Left ventricle myocardium inferior (tissue), 1 donor: ENCODE measurements at regions not wholly inside any gene's neighbourhood (a gene's known extent, or its start where the extent isn't known, plus 50 kb on each side); places are given as distances from the start of the nearest gene placed in this dataset.

ENCODE experiments used
- DNase-seq: peaks from one replicate; pipeline ENCODE4 v3.0.0-alpha.2; 2020
- H3K27ac ChIP-seq: fragments of 200-600 bp; replicated peaks from 2 replicates; pipeline ENCODE4 v1.8.0; 2021
- H3K27me3 ChIP-seq: fragments of 200-600 bp; 2 replicates; pipeline ENCODE4 v1.8.0; 2021; ENCODE audit warnings: low read depth
- H3K36me3 ChIP-seq: fragments of 200-600 bp; 2 replicates; pipeline ENCODE4 v1.8.0; 2021
- H3K4me1 ChIP-seq: fragments of 200-600 bp; 2 replicates; pipeline ENCODE4 v1.8.0; 2021
- H3K4me3 ChIP-seq: fragments of 200-600 bp; 2 replicates; pipeline ENCODE4 v1.8.0; 2021; ENCODE audit warnings: mild to moderate bottlenecking, moderate library complexity
- H3K9me3 ChIP-seq: fragments of 200-600 bp; replicated peaks from 2 replicates; pipeline ENCODE4 v1.8.0; 2021
- intact Hi-C: fragments of 100-400 bp; cut with micrococcal nuclease; formaldehyde crosslinking; loops from one replicate; pipeline ENCODE4 v1.11.0; 2022
- TF ChIP-seq, protein P1 (sequence below): fragments of 200-600 bp; IDR thresholded peaks from 2 replicates; pipeline ENCODE4 v1.8.0; 2021; ENCODE audit warnings: antibody characterized with exemption, mild to moderate bottlenecking, borderline replicate concordance
- donor health status: DM: no; HTN: yes; CAD: no; lungs with severe emphysema.

DNA sequence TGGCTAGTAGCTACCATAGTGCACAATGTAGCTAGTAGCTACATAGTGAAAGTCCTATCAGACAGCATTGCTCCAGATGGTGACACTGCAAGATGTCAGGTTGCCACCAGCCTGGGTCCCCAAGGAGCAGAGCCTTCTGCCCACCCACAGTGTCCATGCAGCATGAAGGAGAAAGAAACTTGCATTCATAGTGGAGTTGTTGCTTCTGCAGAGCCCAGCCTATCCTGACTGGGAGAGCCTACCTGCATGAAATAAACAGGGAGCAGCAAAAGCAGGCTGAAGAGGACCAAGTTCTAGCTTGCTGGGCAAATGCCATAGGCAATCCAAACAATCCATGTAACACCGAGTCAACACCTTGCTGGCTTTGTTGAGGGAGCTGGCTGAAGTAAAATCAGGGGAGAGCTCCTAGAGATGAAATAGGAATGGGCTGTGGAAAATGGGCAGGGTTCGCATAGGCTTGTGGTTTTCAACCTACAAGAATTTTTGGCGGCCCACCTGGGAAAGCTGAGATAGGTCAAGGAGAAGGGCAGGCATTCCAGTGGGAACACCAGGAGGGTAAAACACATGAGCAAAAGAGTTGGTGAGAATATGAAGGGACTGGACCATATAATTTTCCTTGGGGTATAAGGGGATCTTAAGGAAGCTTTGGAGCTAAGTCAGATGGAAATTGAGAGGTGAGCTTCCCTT, 195.8 kb downstream of the CYP26B1 start:
- Histone ChIP-seq H3K36me3 (no peaks in the 10 kb centered on the region), H3K9me3 (peaks cover 9% of the 10 kb centered on the region), H3K27ac (peak overlapping the region; percentile 63), H3K4me3 (no peak overlapping the region), H3K4me1 (peaks cover 33% of the 10 kb centered on the region), H3K27me3 (no peaks in the 10 kb centered on the region)
- TF ChIP-seq, protein P1, sequence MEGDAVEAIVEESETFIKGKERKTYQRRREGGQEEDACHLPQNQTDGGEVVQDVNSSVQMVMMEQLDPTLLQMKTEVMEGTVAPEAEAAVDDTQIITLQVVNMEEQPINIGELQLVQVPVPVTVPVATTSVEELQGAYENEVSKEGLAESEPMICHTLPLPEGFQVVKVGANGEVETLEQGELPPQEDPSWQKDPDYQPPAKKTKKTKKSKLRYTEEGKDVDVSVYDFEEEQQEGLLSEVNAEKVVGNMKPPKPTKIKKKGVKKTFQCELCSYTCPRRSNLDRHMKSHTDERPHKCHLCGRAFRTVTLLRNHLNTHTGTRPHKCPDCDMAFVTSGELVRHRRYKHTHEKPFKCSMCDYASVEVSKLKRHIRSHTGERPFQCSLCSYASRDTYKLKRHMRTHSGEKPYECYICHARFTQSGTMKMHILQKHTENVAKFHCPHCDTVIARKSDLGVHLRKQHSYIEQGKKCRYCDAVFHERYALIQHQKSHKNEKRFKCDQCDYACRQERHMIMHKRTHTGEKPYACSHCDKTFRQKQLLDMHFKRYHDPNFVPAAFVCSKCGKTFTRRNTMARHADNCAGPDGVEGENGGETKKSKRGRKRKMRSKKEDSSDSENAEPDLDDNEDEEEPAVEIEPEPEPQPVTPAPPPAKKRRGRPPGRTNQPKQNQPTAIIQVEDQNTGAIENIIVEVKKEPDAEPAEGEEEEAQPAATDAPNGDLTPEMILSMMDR, result no peak
- intact Hi-C loops, result no loop called here
- DNase-seq, result no peak

DNA sequence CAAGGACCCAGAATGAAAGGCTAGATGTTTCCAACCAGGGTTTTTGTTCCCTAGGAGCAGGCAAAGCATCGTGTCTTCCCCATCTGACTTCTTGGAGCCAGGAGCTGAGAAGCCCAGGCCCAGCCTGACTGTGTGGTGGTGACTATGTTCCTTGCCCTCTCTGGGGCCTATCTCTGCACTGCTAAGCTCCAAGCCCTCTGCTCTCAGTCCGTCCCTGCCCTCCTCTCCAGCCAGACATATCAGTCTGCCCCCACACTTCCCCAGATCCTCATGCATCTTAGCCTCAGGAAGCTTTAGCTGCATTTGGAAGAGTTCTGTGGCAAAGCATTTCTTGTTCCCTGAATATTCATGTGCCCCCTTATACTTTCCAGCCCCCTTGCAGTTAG, 196.6 kb downstream of the CYP26B1 start:
- H3K27me3 ChIP-seq, result no peaks in the 10 kb centered on the region
- intact Hi-C loops, result no loop called here
- peaks cover 3% of the 10 kb centered on the region for H3K9me3 ChIP-seq
- DNase-seq, result no peak
- no peaks in the 10 kb centered on the region for H3K36me3 ChIP-seq
- H3K4me3 ChIP-seq, result no peak overlapping the region
- peak overlapping the region; percentile 63 for H3K27ac ChIP-seq
- H3K4me1 ChIP-seq, result peaks cover 33% of the 10 kb centered on the region
- TF ChIP-seq, protein P1, result no peak

DNA sequence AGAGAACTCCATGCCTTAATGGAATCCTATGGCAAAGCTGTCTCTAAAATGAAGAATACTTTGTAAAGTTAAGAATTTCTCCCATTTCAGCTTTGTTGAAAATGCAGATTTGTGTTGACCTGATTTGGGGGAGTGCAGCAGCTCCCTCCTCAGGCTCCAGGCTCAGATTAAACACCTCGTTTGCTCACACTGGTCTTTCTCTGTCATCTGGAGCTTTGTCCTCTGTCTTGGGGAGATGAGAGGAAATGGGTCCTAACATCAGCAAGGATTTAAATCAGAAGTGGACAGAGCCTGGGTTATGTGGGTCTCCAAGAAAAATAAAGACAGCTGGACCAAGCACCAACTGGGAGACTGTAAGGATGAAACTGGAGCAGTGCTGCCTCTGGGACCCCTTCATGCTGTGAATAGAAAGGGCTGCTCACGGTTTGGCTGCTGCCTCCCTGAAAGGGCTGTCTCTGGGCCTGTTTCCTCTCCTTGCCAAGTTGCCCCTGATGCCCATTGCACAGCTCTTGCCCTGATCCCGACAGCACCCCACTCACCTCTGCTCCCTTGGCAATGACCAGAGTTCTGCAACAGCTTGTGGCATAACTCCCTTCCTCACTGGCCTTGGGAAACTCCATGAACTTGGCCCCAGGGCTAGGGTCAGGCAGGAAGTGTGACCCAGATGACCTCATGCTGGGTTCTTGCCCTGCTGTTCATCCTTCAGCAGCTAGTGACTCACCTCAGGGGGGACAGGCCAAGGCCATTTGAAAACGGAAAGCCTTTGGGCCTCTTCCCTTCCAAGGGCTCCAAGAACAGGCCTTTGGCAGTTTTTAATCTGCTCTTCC, 197.2 kb downstream of the CYP26B1 start:
- Histone ChIP-seq H3K4me1 (peaks cover 35% of the 10 kb centered on the region), H3K27me3 (no peaks in the 10 kb centered on the region), H3K9me3 (no peaks in the 10 kb centered on the region), H3K27ac (peak overlapping the region; percentile 63), H3K4me3 (no peak overlapping the region), H3K36me3 (no peaks in the 10 kb centered on the region)
- TF ChIP-seq, protein P1, result no peak
- intact Hi-C loops, result no loop called here
- peak; percentile 80 for DNase-seq

DNA sequence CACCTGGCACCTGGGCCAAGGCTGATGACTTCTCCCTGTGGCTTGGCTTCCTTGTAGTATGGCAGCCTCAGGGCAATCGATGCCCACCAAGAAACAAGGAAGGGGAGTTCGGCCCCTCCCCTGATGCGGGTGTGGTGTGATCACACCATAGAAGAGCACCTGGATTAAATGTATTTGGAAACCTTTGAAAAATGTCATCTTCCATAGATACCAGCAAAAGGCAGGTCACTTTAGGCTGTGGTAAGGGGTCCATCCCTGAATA, 198.2 kb downstream of the CYP26B1 start:
- no peak overlapping the region for H3K4me3 ChIP-seq
- H3K9me3 ChIP-seq, result no peaks in the 10 kb centered on the region
- TF ChIP-seq, protein P1, result no peak
- intact Hi-C loops, result no loop called here
- no peaks in the 10 kb centered on the region for H3K36me3 ChIP-seq
- no peaks in the 10 kb centered on the region for H3K27me3 ChIP-seq
- H3K27ac ChIP-seq, result peak overlapping the region; percentile 61
- no peak for DNase-seq
- peaks cover 35% of the 10 kb centered on the region for H3K4me1 ChIP-seq

DNA sequence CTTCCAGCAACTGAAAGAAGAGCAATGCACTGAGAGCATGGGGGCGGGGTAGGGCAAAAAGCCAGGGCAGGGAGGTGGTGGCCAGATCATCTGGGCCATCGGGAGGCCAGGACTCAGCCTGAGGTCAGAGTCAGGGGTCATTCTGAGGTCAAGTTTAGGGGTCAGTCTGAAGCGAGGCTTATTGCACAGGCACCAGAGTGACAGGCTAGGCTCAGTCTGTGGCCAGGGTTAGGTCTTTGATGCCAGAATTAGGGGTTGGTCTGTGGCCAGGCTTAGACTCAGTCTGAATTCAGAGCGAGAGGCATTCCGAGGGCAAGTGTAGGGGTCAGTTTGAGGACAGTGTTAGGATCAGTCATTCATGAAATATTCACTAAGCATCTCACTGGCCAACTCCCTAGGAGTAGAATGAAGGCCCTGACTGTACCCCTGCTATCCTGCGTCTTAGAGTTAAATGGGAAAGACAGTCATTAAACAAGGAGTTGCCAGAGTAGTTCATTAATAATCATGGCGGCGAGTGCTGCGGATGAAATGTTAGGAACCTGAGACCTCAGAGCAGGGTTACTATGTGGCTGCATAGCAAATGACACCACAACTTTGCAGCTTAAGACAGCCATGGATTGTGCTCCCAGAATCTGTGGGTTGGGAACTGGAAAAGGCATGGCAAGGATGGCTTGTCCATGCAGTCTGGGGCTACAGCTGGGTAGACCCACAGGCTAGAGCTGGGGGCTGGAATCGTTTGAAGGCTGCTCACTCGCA, 198.7 kb downstream of the CYP26B1 start:
- H3K27me3 ChIP-seq, result no peaks in the 10 kb centered on the region
- no peak overlapping the region for H3K4me3 ChIP-seq
- TF ChIP-seq, protein P1, result no peak

More for the DNA sequence above, 198.7 kb downstream of the CYP26B1 start:
- peak overlapping the region; percentile 5 for H3K27ac ChIP-seq
- H3K9me3 ChIP-seq, result no peaks in the 10 kb centered on the region
- H3K4me1 ChIP-seq, result peaks cover 35% of the 10 kb centered on the region
- H3K36me3 ChIP-seq, result no peaks in the 10 kb centered on the region
- DNase-seq, result no peak
- intact Hi-C loops, result no loop called here
